ENCODE measurements at regions not wholly inside any gene's neighbourhood (a gene's known extent, or its start where the extent isn't known, plus 50 kb on each side); places are given as distances from the start of the nearest gene placed in this dataset.

DNA sequence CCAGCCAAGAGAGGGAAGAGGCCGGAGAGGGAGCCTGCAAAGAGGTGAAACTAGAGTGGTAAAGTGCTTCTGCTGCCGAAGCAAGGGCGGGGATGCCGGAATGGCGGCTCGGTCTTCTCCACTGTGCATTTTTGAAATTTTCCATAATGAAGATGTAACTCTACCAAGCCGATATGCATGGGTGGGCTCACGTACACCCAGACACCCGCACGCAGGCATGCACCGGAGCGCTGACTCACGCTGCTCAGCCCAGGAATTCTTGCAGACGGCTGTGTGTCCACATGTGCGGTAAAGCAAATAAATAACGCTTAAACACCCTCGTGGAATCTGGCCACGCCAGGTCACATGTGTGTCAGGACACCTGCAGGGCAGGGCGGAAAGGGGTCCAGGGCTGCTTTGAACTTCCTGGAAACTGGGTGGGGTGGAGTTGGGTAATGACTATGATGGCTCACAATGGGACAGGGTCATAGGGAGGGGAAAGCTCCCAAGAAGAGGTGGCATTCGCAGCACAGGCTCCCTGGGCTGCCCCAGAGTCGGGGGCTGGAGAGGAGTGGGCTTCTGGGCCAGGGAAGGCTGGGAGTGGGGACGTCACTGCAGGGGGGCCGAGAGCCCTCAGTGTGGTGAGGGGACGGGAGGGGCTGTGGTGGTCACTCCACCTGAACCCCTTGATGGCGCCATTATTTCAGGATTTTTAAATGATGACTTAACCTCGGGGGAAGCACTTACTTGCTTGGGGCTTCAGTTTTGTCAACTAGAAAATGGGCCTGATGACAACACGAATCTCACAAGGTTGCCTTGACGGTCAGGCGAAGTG, 265.5 kb downstream of the PARN start (continued):
- TF ChIP-seq, protein P1, sequence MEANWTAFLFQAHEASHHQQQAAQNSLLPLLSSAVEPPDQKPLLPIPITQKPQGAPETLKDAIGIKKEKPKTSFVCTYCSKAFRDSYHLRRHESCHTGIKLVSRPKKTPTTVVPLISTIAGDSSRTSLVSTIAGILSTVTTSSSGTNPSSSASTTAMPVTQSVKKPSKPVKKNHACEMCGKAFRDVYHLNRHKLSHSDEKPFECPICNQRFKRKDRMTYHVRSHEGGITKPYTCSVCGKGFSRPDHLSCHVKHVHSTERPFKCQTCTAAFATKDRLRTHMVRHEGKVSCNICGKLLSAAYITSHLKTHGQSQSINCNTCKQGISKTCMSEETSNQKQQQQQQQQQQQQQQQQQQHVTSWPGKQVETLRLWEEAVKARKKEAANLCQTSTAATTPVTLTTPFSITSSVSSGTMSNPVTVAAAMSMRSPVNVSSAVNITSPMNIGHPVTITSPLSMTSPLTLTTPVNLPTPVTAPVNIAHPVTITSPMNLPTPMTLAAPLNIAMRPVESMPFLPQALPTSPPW (CRISPR knock-in tag; IDR thresholded peaks at IDR 0.05) = no peak
- TF ChIP-seq ZC3H8 (IDR thresholded peaks at IDR 0.05) = no peak
- TF ChIP-seq BHLHE40 (IDR thresholded peaks at IDR 0.05; ENCODE audit: low read length) = peak; percentile 46
- TF ChIP-seq, protein P2, sequence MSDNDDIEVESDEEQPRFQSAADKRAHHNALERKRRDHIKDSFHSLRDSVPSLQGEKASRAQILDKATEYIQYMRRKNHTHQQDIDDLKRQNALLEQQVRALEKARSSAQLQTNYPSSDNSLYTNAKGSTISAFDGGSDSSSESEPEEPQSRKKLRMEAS (CRISPR knock-in tag; IDR thresholded peaks at IDR 0.05) = peak; percentile 26; the same call in 1 of the 2 replicates
- TF ChIP-seq RBM34 (IDR thresholded peaks at IDR 0.05; ENCODE audit: borderline replicate concordance, insufficient read depth, low read length) = no peak
- no peak for TF ChIP-seq RFX1 (IDR thresholded peaks at IDR 0.05)
- TF ChIP-seq CBFB (CRISPR knock-in tag; IDR thresholded peaks at IDR 0.05) = no peak
- no peak for TF ChIP-seq CBFA2T3 (IDR thresholded peaks at IDR 0.05)
- TF ChIP-seq, protein P3, sequence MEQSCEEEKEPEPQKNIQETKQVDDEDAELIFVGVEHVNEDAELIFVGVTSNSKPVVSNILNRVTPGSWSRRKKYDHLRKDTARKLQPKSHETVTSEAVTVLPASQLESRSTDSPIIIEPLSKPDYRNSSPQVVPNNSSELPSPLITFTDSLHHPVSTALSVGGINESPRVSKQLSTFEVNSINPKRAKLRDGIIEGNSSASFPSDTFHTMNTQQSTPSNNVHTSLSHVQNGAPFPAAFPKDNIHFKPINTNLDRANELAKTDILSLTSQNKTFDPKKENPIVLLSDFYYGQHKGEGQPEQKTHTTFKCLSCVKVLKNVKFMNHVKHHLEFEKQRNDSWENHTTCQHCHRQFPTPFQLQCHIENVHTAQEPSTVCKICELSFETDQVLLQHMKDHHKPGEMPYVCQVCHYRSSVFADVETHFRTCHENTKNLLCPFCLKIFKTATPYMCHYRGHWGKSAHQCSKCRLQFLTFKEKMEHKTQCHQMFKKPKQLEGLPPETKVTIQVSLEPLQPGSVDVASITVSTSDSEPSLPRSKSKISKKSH (CRISPR knock-in tag; IDR thresholded peaks at IDR 0.05) = no peak
- TF ChIP-seq TCF3 (CRISPR knock-in tag; IDR thresholded peaks at IDR 0.05) = no peak
- TF ChIP-seq L3MBTL2 (IDR thresholded peaks at IDR 0.05) = no peak
- TF ChIP-seq KLF13 (tag; IDR thresholded peaks at IDR 0.05; ENCODE audit: borderline replicate concordance, low read depth) = no peak
- TF ChIP-seq ZNF589 (CRISPR knock-in tag; IDR thresholded peaks at IDR 0.05; ENCODE audit: low read depth) = no peak
- TF ChIP-seq SAFB2 (IDR thresholded peaks at IDR 0.05; ENCODE audit: borderline replicate concordance, low read depth, low read length, severe bottlenecking) = no peak
- TF ChIP-seq ZBTB7A (IDR thresholded peaks at IDR 0.05; ENCODE audit: borderline replicate concordance, control insufficient read depth, low read depth, low read length) = peak; percentile 11; the same call in 1 of the 2 replicates
- TF ChIP-seq EZH2 (IDR thresholded peaks at IDR 0.05; ENCODE audit: borderline replicate concordance, low read depth, low read length) = peak; percentile 40; the same call in 1 of the 2 replicates
- no peak for TF ChIP-seq SPI1 (IDR thresholded peaks at IDR 0.05; ENCODE audit: borderline replicate concordance, low read depth, low read length)
- TF ChIP-seq CHCHD3 (CRISPR knock-in tag; IDR thresholded peaks at IDR 0.05) = no peak
- TF ChIP-seq PHF8 (IDR thresholded peaks at IDR 0.05; ENCODE audit: borderline replicate concordance, low read length) = no peak
- TF ChIP-seq PTRF (tag; IDR thresholded peaks at IDR 0.05) = no peak
- TF ChIP-seq FOXK1 (CRISPR knock-in tag; IDR thresholded peaks at IDR 0.05; ENCODE audit: borderline replicate concordance) = no peak
- TF ChIP-seq, protein P4, sequence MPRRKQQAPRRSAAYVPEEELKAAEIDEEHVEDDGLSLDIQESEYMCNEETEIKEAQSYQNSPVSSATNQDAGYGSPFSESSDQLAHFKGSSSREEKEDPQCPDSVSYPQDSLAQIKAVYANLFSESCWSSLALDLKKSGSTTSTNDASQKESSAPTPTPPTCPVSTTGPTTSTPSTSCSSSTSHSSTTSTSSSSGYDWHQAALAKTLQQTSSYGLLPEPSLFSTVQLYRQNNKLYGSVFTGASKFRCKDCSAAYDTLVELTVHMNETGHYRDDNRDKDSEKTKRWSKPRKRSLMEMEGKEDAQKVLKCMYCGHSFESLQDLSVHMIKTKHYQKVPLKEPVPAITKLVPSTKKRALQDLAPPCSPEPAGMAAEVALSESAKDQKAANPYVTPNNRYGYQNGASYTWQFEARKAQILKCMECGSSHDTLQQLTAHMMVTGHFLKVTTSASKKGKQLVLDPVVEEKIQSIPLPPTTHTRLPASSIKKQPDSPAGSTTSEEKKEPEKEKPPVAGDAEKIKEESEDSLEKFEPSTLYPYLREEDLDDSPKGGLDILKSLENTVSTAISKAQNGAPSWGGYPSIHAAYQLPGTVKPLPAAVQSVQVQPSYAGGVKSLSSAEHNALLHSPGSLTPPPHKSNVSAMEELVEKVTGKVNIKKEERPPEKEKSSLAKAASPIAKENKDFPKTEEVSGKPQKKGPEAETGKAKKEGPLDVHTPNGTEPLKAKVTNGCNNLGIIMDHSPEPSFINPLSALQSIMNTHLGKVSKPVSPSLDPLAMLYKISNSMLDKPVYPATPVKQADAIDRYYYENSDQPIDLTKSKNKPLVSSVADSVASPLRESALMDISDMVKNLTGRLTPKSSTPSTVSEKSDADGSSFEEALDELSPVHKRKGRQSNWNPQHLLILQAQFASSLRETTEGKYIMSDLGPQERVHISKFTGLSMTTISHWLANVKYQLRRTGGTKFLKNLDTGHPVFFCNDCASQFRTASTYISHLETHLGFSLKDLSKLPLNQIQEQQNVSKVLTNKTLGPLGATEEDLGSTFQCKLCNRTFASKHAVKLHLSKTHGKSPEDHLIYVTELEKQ (CRISPR knock-in tag; IDR thresholded peaks at IDR 0.05) = no peak
- TF ChIP-seq EHMT2 (IDR thresholded peaks at IDR 0.05) = no peak
